Right atrium auricular region (tissue), 2 donors: ENCODE measurements at regions not wholly inside any gene's neighbourhood (a gene's known extent, or its start where the extent isn't known, plus 50 kb on each side); places are given as distances from the start of the nearest gene placed in this dataset.

Experiments used
- DNase-seq: peaks from one replicate; pipeline ENCODE4 v3.0.0-alpha.2; 2019; ENCODE audit warnings: low spot score
- H3K27ac ChIP-seq, 2 donors: fragments of 200-600 bp; sonication (generic); 1 replicate in 1 of 2; 2 replicates in 1 of 2; pipeline ENCODE4 v1.5.1; 2016 to 2019
- H3K27me3 ChIP-seq, 2 donors: fragments of 200-600 bp; sonication (generic); one replicate each; pipeline versions ENCODE4 v1.5.1 to v1.6.0; 2017 to 2019
- H3K36me3 ChIP-seq: fragments of 200-600 bp; sonication (generic); one replicate; pipeline ENCODE4 v1.5.1; 2016
- H3K4me1 ChIP-seq, 2 donors: fragments of 200-600 bp; sonication (generic); one replicate each; pipeline versions ENCODE4 v1.5.1 to v1.6.0; 2017 to 2019
- H3K4me3 ChIP-seq, 2 donors: fragments of 200-600 bp; sonication (generic); 1 replicate in 1 of 2; 2 replicates in 1 of 2; pipeline ENCODE4 v1.5.1; 2017 to 2019; ENCODE audit warnings: mild to moderate bottlenecking in 1 of 2, moderate library complexity in 1 of 2
- H3K9me3 ChIP-seq, 2 donors: fragments of 200-600 bp; sonication (generic); one replicate each; pipeline ENCODE4 v1.5.1; 2019
- CTCF ChIP-seq, 2 donors: fragments of 200-600 bp; sonication (generic); IDR thresholded peaks; one replicate each; pipeline ENCODE4 v1.5.1; 2019; ENCODE audit warnings: antibody characterized with exemption in 2 of 2

GRCh38 chrX:149322316-149322715 lies 182.8 kb downstream of the IDS start:
- H3K4me3 ChIP-seq: no peak overlapping the region
- no peak for DNase-seq
- no peak overlapping the region for H3K27ac ChIP-seq
- H3K9me3 ChIP-seq: no peaks in the 10 kb centered on the region
- TF ChIP-seq CTCF (IDR thresholded peaks at IDR 0.05): no peak
- no peaks in the 10 kb centered on the region for H3K27me3 ChIP-seq
- H3K4me1 ChIP-seq: no peaks in the 10 kb centered on the region
- H3K36me3 ChIP-seq: no peaks in the 10 kb centered on the region

GRCh38 chrX:149313871-149314371 lies 191.2 kb downstream of the IDS start:
- H3K4me3 ChIP-seq: no peak overlapping the region
- no peak for DNase-seq
- H3K4me1 ChIP-seq: no peaks in the 10 kb centered on the region
- H3K36me3 ChIP-seq: no peaks in the 10 kb centered on the region
- H3K27ac ChIP-seq: no peak overlapping the region
- no peaks in the 10 kb centered on the region for H3K9me3 ChIP-seq
- H3K27me3 ChIP-seq: no peaks in the 10 kb centered on the region
- TF ChIP-seq CTCF (IDR thresholded peaks at IDR 0.05): no peak

GRCh38 chrX:149312988-149313387 lies 192.1 kb downstream of the IDS start:
- Histone ChIP-seq H3K27me3 (no peaks in the 10 kb centered on the region), H3K9me3 (no peaks in the 10 kb centered on the region), H3K36me3 (no peaks in the 10 kb centered on the region), H3K4me3 (no peak overlapping the region), H3K27ac (no peak overlapping the region), H3K4me1 (no peaks in the 10 kb centered on the region)
- no peak for TF ChIP-seq CTCF (IDR thresholded peaks at IDR 0.05)
- DNase-seq: no peak

GRCh38 chrX:149312097-149312496 lies 193.0 kb downstream of the IDS start:
- Histone ChIP-seq H3K27ac (no peak overlapping the region), H3K36me3 (no peaks in the 10 kb centered on the region), H3K4me3 (no peak overlapping the region), H3K4me1 (no peaks in the 10 kb centered on the region), H3K27me3 (no peaks in the 10 kb centered on the region), H3K9me3 (no peaks in the 10 kb centered on the region)
- TF ChIP-seq CTCF (IDR thresholded peaks at IDR 0.05): no peak
- DNase-seq: no peak

GRCh38 chrX:149302705-149303104 lies 202.4 kb downstream of the IDS start:
- Histone ChIP-seq H3K9me3 (no peaks in the 10 kb centered on the region), H3K27ac (no peak overlapping the region), H3K27me3 (no peaks in the 10 kb centered on the region), H3K4me3 (no peak overlapping the region), H3K4me1 (no peaks in the 10 kb centered on the region), H3K36me3 (no peaks in the 10 kb centered on the region)
- DNase-seq: no peak
- TF ChIP-seq CTCF (IDR thresholded peaks at IDR 0.05): no peak

GRCh38 chrX:149298111-149298510 lies 207.0 kb downstream of the IDS start:
- DNase-seq: no peak

More at GRCh38 chrX:149298111-149298510, 207.0 kb downstream of the IDS start:
- no peaks in the 10 kb centered on the region for H3K9me3 ChIP-seq
- H3K27ac ChIP-seq: no peak overlapping the region
- no peaks in the 10 kb centered on the region for H3K27me3 ChIP-seq
- TF ChIP-seq CTCF (IDR thresholded peaks at IDR 0.05): no peak
- no peaks in the 10 kb centered on the region for H3K4me1 ChIP-seq
- H3K4me3 ChIP-seq: no peak overlapping the region
- H3K36me3 ChIP-seq: no peaks in the 10 kb centered on the region
